WTC11 (cell line): ENCODE measurements at regions not wholly inside any gene's neighbourhood (a gene's known extent, or its start where the extent isn't known, plus 50 kb on each side); places are given as distances from the start of the nearest gene placed in this dataset.

Source experiments
- ATAC-seq: fragments of 200-7000 bp; cut with Tn5 transposase; 2 replicates; pipeline ENCODE4 v1.10.0; 2021; ENCODE audit warnings: mild to moderate bottlenecking, moderate library complexity
- CTCF ChIA-PET: fragments of 300-600 bp; sonication (Branson Sonifier 250); formaldehyde crosslinking; loops from one replicate; lab custom pipeline; 2021; ENCODE audit warnings: antibody characterized with exemption; lab: Charles Lee
- POLR2A ChIA-PET: fragments of 350-600 bp; sonication (Branson Sonifier 250); formaldehyde crosslinking; loops from one replicate; lab custom pipeline; 2021; ENCODE audit warnings: antibody characterized with exemption; lab: Charles Lee
- DNase-seq: peaks from one replicate; pipeline ENCODE4 v3.0.0; 2021; ENCODE audit warnings: low spot score
- H3K27ac Mint-ChIP-seq: 2 replicates; pipeline ENCODE4 v1.8.0; 2021; ENCODE audit warnings: mixed read lengths
- H3K27me3 Mint-ChIP-seq: 2 replicates; pipeline ENCODE4 v1.8.0; 2021; ENCODE audit warnings: low read depth, mild to moderate bottlenecking, moderate library complexity, mixed read lengths
- H3K36me3 Mint-ChIP-seq: 2 replicates; pipeline ENCODE4 v1.8.0; 2021; ENCODE audit warnings: mixed read lengths
- H3K4me1 Mint-ChIP-seq: 2 replicates; pipeline ENCODE4 v1.8.0; 2022; ENCODE audit warnings: mixed read lengths
- H3K4me3 Mint-ChIP-seq: 2 replicates; pipeline ENCODE4 v1.8.0; 2021; ENCODE audit warnings: mild to moderate bottlenecking, moderate library complexity, mixed read lengths
- H3K9me3 Mint-ChIP-seq: 2 replicates; pipeline ENCODE4 v1.8.0; 2021; ENCODE audit warnings: mixed read lengths
- CDX4 ChIP-seq: fragments of 250-450 bp; sonication (Bioruptor Pico); IDR thresholded peaks from 2 replicates; pipeline ENCODE4 v1.9.0; 2021; ENCODE audit warnings: moderate library complexity, mild to moderate bottlenecking, inconsistent platforms, borderline replicate concordance
- FOXK1 ChIP-seq: sonication (generic); formaldehyde crosslinking; IDR thresholded peaks from 2 replicates; pipeline ENCODE4 v1.8.0; 2022; ENCODE audit warnings: mild to moderate bottlenecking, moderate library complexity, missing genetic modification reagents
- FOXP4 ChIP-seq: sonication (generic); formaldehyde crosslinking; IDR thresholded peaks from 2 replicates; pipeline ENCODE4 v1.8.0; 2022; ENCODE audit warnings: mild to moderate bottlenecking, missing genetic modification reagents
- NFATC4 ChIP-seq: fragments of 250-450 bp; sonication (Bioruptor Pico); IDR thresholded peaks from 2 replicates; pipeline ENCODE4 v1.9.0; 2021; ENCODE audit warnings: mild to moderate bottlenecking
- NR1H2 ChIP-seq: sonication (generic); formaldehyde crosslinking; IDR thresholded peaks from 2 replicates; pipeline ENCODE4 v1.9.0; 2021; ENCODE audit warnings: mild to moderate bottlenecking, moderate library complexity, missing genetic modification reagents
- SOX15 ChIP-seq: fragments of 250-450 bp; sonication (Bioruptor Pico); IDR thresholded peaks from 2 replicates; pipeline ENCODE4 v1.9.0; 2021; ENCODE audit warnings: mild to moderate bottlenecking
- TCF7 ChIP-seq: sonication (generic); formaldehyde crosslinking; IDR thresholded peaks from 2 replicates; pipeline ENCODE4 v1.8.0; 2022; ENCODE audit warnings: mild to moderate bottlenecking, low read depth, missing genetic modification reagents, moderate library complexity
- TEAD1 ChIP-seq: sonication (generic); formaldehyde crosslinking; IDR thresholded peaks from 2 replicates; pipeline ENCODE4 v1.8.0; 2022; ENCODE audit warnings: mild to moderate bottlenecking, missing genetic modification reagents
- TP53 ChIP-seq: sonication (generic); formaldehyde crosslinking; IDR thresholded peaks from 2 replicates; pipeline ENCODE4 v1.8.1; 2023; ENCODE audit warnings: mild to moderate bottlenecking, missing genetic modification reagents
- ZNF121 ChIP-seq: sonication (generic); formaldehyde crosslinking; IDR thresholded peaks from 2 replicates; pipeline ENCODE4 v1.8.0; 2023; ENCODE audit warnings: missing genetic modification reagents
- ZNF263 ChIP-seq: sonication (generic); formaldehyde crosslinking; IDR thresholded peaks from 2 replicates; pipeline ENCODE4 v1.8.1; 2022; ENCODE audit warnings: low read depth, mild to moderate bottlenecking, moderate library complexity, missing genetic modification reagents
- ZNF317 ChIP-seq: sonication (generic); formaldehyde crosslinking; IDR thresholded peaks from 2 replicates; pipeline ENCODE4 v1.8.1; 2023; ENCODE audit warnings: low read depth, mild to moderate bottlenecking, moderate library complexity, missing genetic modification reagents, borderline replicate concordance
- TF ChIP-seq, protein P1 (sequence below): sonication (generic); formaldehyde crosslinking; IDR thresholded peaks from 2 replicates; pipeline ENCODE4 v1.8.0; 2022; ENCODE audit warnings: mild to moderate bottlenecking, missing genetic modification reagents
- TF ChIP-seq, protein P2 (sequence below): sonication (generic); formaldehyde crosslinking; IDR thresholded peaks from 2 replicates; pipeline ENCODE4 v1.8.0; 2023; ENCODE audit warnings: mild to moderate bottlenecking, missing genetic modification reagents
- TF ChIP-seq, protein P3 (sequence below): sonication (generic); formaldehyde crosslinking; IDR thresholded peaks from 2 replicates; pipeline ENCODE4 v1.8.0; 2022; ENCODE audit warnings: mild to moderate bottlenecking, missing genetic modification reagents
- TF ChIP-seq, protein P4 (sequence below): sonication (generic); formaldehyde crosslinking; IDR thresholded peaks from 2 replicates; pipeline ENCODE4 v1.8.1; 2022; ENCODE audit warnings: mild to moderate bottlenecking, missing genetic modification reagents, moderate library complexity, borderline replicate concordance
- TF ChIP-seq, protein P5 (sequence below): sonication (generic); formaldehyde crosslinking; IDR thresholded peaks from 2 replicates; pipeline ENCODE4 v1.8.0; 2022; ENCODE audit warnings: mild to moderate bottlenecking, missing genetic modification reagents

DNA sequence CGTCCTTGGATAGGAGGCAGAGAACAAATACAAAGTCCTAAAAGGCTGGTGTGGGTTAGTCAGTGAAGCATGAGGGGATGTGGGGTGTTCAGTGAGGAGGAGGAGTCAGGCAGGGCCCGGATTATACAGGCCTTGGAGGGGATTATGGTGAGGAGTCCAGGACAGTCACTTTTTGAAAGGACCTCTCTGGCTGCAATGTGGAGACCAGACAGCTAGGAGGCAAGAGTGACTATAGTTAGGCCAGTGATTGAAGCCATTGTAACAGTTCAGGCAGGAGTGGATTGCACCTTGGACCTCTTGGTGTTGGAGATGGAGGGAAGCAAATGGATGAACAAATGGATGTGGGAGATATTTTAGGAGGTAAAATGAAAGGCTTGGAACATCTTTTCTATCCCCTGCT is 115.8 kb downstream of the C1orf94 start:
- no peak for DNase-seq
- peak; percentile 91 for ATAC-seq
- H3K36me3 Mint-ChIP-seq = no peaks in the 10 kb centered on the region
- TF ChIP-seq ZNF263 (CRISPR knock-in tag) = no peak
- no peak for TF ChIP-seq ZNF121
- TF ChIP-seq NFATC4 (CRISPR knock-in tag) = no peak
- TF ChIP-seq, protein P1, sequence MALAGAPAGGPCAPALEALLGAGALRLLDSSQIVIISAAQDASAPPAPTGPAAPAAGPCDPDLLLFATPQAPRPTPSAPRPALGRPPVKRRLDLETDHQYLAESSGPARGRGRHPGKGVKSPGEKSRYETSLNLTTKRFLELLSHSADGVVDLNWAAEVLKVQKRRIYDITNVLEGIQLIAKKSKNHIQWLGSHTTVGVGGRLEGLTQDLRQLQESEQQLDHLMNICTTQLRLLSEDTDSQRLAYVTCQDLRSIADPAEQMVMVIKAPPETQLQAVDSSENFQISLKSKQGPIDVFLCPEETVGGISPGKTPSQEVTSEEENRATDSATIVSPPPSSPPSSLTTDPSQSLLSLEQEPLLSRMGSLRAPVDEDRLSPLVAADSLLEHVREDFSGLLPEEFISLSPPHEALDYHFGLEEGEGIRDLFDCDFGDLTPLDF (CRISPR knock-in tag) = no peak
- TF ChIP-seq, protein P2, sequence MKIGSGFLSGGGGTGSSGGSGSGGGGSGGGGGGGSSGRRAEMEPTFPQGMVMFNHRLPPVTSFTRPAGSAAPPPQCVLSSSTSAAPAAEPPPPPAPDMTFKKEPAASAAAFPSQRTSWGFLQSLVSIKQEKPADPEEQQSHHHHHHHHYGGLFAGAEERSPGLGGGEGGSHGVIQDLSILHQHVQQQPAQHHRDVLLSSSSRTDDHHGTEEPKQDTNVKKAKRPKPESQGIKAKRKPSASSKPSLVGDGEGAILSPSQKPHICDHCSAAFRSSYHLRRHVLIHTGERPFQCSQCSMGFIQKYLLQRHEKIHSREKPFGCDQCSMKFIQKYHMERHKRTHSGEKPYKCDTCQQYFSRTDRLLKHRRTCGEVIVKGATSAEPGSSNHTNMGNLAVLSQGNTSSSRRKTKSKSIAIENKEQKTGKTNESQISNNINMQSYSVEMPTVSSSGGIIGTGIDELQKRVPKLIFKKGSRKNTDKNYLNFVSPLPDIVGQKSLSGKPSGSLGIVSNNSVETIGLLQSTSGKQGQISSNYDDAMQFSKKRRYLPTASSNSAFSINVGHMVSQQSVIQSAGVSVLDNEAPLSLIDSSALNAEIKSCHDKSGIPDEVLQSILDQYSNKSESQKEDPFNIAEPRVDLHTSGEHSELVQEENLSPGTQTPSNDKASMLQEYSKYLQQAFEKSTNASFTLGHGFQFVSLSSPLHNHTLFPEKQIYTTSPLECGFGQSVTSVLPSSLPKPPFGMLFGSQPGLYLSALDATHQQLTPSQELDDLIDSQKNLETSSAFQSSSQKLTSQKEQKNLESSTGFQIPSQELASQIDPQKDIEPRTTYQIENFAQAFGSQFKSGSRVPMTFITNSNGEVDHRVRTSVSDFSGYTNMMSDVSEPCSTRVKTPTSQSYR (CRISPR knock-in tag) = no peak
- TF ChIP-seq ZNF317 (CRISPR knock-in tag) = no peak
- TF ChIP-seq, protein P3, sequence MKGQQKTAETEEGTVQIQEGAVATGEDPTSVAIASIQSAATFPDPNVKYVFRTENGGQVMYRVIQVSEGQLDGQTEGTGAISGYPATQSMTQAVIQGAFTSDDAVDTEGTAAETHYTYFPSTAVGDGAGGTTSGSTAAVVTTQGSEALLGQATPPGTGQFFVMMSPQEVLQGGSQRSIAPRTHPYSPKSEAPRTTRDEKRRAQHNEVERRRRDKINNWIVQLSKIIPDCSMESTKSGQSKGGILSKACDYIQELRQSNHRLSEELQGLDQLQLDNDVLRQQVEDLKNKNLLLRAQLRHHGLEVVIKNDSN (CRISPR knock-in tag) = no peak
- no peak for TF ChIP-seq CDX4
- TF ChIP-seq, protein P4, sequence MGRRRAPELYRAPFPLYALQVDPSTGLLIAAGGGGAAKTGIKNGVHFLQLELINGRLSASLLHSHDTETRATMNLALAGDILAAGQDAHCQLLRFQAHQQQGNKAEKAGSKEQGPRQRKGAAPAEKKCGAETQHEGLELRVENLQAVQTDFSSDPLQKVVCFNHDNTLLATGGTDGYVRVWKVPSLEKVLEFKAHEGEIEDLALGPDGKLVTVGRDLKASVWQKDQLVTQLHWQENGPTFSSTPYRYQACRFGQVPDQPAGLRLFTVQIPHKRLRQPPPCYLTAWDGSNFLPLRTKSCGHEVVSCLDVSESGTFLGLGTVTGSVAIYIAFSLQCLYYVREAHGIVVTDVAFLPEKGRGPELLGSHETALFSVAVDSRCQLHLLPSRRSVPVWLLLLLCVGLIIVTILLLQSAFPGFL (CRISPR knock-in tag) = no peak
- TF ChIP-seq NR1H2 (CRISPR knock-in tag) = no peak
- TF ChIP-seq, protein P5, sequence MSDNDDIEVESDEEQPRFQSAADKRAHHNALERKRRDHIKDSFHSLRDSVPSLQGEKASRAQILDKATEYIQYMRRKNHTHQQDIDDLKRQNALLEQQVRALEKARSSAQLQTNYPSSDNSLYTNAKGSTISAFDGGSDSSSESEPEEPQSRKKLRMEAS = no peak
- no peak for TF ChIP-seq FOXP4 (CRISPR knock-in tag)
- TF ChIP-seq SOX15 = no peak
- no peak for TF ChIP-seq TP53
- no peaks in the 10 kb centered on the region for H3K4me1 Mint-ChIP-seq
- ChIA-PET CTCF (interaction anchor here (1.0 kb wide), 1 partner anchor 127 kb away, joined by 3 read pairs; no protein-coding TSS in a partner anchor), POLR2A (no interaction called here)
- peaks cover 6% of the 10 kb centered on the region for H3K27me3 Mint-ChIP-seq
- no peak overlapping the region for H3K27ac Mint-ChIP-seq
- H3K9me3 Mint-ChIP-seq = no peaks in the 10 kb centered on the region
- no peak overlapping the region for H3K4me3 Mint-ChIP-seq

DNA sequence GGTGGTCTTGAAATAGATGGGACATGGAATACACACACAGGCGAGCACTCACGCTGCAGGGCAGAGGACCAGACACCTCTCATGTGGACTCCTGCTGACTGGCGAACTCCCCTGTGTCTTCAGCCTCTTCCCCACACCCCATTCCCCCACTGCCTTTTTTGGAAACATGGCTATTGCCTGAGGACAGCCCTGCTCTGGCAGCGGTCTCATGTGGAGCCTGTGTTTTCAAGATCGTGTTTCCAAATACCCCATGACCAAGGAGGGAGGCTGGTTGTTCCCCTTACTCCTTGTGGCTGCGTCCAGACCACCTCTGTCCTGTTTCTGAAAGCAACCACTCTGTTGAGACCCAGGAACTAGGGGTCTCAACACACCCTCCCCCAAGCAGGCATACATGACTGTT is 119.4 kb downstream of the C1orf94 start:
- Mint-ChIP-seq H3K4me1 (no peaks in the 10 kb centered on the region), H3K4me3 (no peak overlapping the region), H3K27me3 (peaks cover 6% of the 10 kb centered on the region), H3K9me3 (peaks cover 6% of the 10 kb centered on the region; the same call in 1 of the 2 replicates), H3K27ac (no peak overlapping the region), H3K36me3 (no peaks in the 10 kb centered on the region)
- no peak for DNase-seq
- ChIA-PET CTCF (interaction anchor here (1.0 kb wide), 1 partner anchor 123 kb away, joined by 3 read pairs; no protein-coding TSS in a partner anchor), POLR2A (no interaction called here)
- TF ChIP-seq FOXK1 (CRISPR knock-in tag) (no peak), TEAD1 (no peak), TCF7 (CRISPR knock-in tag) (no peak)
- TF ChIP-seq, protein P3 (CRISPR knock-in tag) = no peak
- ATAC-seq = no peak
